SH-SY5Y (cell line): ENCODE measurements at regions not wholly inside any gene's neighbourhood (a gene's known extent, or its start where the extent isn't known, plus 50 kb on each side); places are given as distances from the start of the nearest gene placed in this dataset.

ENCODE experiments used
- GATA2 ChIP-seq: IDR thresholded peaks from 2 replicates; pipeline ENCODE4 v1.6.1; 2011; ENCODE audit warnings: mild to moderate bottlenecking, low read depth, low read length
- GATA3 ChIP-seq: IDR thresholded peaks from 2 replicates; pipeline ENCODE4 v1.6.1; 2011; ENCODE audit warnings: low read depth, mild to moderate bottlenecking, low read length, moderate library complexity

- TF ChIP-seq GATA2 (no peak), GATA3 (no peak)
These were observed 414.9 kb downstream of the SATB2 start for GRCh38 chr2:199042660-199043379.
